DMS153 treated with DMSO at 0.1 percent for 48 hours (cell line): ENCODE measurements at regions not wholly inside any gene's neighbourhood (a gene's known extent, or its start where the extent isn't known, plus 50 kb on each side); places are given as distances from the start of the nearest gene placed in this dataset.

Experiments
- DNase-seq: peaks from one replicate; lab custom pipeline; 2025; ENCODE audit not compliant: unreplicated experiment; lab: John Stamatoyannopoulos, UW

DNA sequence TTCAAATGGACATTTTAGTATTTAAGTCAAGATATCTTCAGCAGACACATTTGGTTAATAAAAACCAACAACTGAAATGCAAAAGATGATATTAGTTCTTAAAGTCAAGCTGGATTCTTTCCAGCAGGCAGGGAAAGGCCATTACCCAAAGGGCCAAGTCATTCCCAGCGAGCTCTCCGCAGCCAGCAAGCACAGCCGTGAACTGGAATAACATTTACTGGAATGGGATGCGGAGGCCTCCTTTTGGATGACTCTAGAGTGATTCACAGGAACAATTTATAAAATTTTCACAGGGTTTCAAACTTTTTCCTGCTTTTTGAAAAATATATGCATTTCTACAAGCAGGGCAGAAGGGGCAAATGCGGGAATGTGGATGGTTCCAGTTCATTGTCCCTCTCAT, 76.6 kb upstream of the DAB2 start:
- DNase-seq, result no peak

DNA sequence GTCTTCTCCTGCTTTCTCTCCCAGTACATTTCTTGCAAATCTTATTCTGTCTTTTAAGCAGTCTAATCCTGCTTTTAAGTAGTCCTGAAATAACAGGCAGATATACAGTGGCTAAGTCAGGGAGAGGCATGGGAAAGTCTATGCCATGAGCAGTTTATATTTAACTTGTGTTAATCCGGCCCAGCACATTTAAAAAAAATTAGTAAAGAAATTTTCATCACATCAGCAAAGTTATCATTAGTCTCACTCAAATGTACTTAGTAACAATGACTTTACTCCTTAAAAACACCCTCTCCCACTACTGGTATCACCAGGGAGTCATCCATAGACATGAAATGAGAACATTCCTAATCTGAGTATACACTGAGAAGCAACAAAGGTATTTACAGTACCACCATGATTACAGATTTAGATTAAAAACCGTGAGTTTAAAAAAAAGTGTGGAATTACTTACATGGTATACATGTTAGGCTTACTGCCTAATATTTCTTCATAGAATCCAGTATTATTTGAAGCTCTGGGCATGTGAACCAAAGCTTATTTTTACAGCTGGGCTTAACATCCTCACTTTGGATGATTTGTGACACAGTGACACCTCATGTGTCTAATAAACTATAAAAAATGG, 75.9 kb upstream of the DAB2 start:
- no peak for DNase-seq

DNA sequence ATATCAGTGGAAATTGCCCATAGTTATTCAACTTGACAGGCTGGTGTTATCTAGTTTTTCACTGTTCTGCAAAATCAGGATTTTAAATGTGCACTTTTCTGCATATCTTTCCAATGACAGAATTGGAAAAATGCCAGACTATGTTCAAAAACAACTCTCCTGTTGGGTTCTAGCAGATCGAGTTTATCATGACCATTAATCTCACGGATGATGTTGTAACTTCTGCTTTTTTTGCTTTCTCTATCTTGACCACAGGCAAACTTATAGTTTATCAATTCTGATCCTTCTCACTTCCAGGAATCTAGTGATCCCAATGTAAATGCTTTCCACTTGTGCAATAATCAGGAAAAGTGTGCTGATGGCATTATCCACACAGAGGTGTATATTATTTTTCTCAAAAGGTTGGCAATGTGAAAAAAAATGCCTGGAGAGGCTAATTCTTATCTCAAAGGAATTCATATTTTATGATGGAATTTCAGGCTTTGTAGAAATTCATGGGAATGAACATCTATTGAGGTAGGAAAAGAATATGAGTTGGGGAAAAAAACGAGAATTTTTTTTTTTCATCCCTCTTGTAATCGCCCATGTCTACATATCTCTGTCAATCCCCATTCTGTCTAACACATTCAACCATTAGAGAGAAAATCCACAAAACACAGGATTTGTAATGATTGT, 73.6 kb upstream of the DAB2 start:
- no peak for DNase-seq

GRCh38 chr5:39497322-39497721, 72.5 kb upstream of the DAB2 start:
- DNase-seq, result no peak

DNA sequence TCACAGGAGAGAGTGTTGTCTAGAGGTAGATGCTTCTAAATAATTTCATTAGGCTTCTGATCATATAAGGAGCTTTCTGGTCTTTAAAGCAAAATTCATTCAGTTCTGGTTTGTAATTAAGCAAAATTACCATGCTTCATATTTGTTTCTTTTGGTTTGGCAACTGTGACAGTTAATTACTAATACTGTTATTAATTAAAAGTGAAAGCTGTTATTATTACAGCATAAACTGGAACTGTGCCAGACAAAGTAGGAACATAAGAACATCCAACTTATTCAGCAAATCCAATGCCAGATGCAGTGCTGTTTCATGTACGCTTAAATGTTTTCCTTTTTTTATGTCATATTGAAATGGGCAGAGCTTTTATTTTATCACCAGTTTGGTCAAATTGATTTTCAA, 70.4 kb upstream of the DAB2 start:
- no peak for DNase-seq

GRCh38 chr5:39494534-39494933, 69.8 kb upstream of the DAB2 start:
- DNase-seq, result no peak

DNA sequence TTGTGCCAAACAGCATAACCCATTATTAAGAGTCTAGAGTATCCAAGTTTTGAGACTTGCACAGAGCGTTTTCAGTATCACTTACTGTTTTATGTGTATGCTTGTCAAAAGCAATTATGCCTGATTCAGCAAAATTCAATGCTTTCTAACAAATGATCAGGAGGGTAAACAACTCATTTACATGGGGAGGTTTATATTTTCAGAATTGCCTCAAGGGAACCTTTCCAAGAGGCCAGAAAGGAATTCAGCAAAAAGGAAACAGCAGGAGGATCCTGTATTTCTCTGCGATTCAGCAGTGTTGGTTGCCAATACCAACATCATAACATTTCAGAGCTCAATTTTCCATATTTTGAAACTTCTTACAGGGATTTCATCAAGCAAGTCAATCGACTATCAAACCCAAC, 69.3 kb upstream of the DAB2 start:
- no peak for DNase-seq

- no peak for DNase-seq
These were observed 66.4 kb upstream of the DAB2 start for GRCh38 chr5:39491210-39491609.

GRCh38 chr5:39489263-39489662, 64.5 kb upstream of the DAB2 start:
- no peak for DNase-seq

GRCh38 chr5:39486790-39487189, 62.0 kb upstream of the DAB2 start:
- DNase-seq, result no peak

DNA sequence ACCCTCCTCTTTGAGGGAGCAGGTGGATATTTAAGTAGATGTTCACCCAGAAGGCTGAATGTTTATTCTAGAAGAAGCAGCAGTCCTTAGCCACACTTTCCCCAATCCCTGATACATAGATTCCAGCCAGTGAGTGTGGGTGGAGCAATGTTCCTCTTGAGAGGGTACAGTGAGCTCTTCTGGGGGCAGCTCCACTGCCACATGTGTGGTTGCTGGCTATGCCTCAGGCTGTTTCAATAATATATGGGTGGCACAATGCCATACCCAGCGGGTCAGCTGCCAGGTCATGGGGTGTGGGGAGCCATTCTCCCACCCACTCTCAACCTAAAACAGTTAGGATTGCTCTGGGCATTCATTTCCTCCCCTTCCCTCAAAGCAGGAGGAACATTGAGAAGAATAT, 61.6 kb upstream of the DAB2 start:
- no peak for DNase-seq

- DNase-seq, result no peak
These were observed 60.3 kb upstream of the DAB2 start for GRCh38 chr5:39485079-39485478.

- no peak for DNase-seq
These were observed 59.9 kb upstream of the DAB2 start for GRCh38 chr5:39484673-39485072.

DNA sequence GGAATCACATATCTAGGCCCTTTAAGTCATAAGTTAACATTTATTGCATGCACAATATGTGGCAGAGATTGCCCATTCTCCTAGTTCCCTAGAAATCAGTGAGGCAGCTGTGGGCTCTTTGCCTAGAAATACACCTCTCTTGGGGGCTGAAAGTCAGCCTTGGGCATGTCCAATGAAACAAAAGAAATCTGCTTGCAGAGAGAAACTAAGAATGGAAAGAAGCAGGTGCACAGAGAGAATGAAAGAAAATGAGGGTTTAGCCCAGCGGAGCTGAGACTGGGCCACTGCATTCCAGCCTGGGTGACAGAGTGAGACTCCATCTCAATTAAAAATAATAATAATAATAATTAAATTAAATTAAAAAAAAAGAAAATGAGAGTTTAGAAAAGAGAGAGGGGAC, 57.3 kb upstream of the DAB2 start:
- DNase-seq, result no peak

DNA sequence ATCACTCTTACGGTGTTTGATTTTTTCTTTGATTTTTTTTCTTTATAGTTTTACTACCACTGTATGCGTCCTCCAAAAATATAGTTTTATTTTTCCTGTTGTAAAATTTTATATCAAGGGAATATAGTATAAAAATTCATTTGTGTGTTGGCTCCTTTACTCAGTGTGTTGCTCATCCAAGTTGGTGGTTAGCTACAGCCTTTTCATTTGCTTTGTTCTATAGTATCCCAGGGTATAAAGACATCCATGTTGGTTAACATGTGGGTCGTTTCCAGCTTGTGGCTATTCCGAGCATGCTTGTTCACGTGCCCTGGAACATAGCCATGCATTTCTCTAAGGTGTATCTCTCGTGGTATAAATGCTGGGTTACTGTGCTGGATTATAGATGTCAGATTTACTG, 54.8 kb upstream of the DAB2 start:
- no peak for DNase-seq

- no peak for DNase-seq
These were observed 54.1 kb upstream of the DAB2 start for GRCh38 chr5:39478863-39479262.

DNA sequence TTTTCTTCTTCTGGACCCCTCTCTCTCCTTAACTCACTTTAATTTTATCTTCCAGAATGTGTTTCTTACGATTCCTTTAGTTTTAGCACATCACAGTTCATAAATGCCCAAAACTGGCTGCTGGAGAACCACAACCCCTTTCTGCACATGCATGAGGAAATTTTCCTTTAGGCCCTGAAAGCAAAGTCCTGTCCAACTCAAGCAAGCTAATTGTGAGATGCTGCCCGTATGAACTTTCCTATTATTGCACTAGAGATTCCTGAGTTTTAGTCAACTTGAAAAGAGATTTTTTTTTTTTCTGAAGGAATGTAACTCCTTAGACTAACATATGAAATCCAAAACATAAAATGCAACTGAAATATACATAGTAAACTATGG, 52.1 kb upstream of the DAB2 start:
- DNase-seq, result no peak

GRCh38 chr5:39475881-39476842, 51.4 kb upstream of the DAB2 start:
- no peak for DNase-seq

DNA sequence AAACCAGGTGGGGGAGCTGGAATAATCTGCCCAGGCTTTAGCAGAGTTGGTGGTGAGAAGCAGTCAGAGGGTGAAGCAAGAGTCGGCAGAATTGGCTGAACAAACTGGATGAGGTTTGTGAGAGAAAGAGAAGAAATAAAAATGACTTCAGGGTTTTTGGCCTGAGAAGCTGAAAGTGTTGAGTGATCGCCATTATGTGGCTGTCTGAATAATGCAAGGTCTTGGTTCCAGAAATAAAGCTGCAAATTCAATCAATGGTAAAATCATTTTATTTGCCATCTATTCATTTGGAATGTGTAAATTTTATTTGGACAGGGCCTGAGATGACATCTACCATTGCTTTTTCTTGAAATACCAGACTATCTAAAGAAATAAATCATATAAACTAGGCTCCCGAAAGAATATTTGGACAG, 50.4 kb upstream of the DAB2 start:
- no peak for DNase-seq
